GM18520 (cell line): ENCODE measurements at regions not wholly inside any gene's neighbourhood (a gene's known extent, or its start where the extent isn't known, plus 50 kb on each side); places are given as distances from the start of the nearest gene placed in this dataset.
"Not testable (repeated sequence)": the region's sequence is repeated elsewhere in the genome, so short reads cannot be mapped to it uniquely, and the experiment has no call there.

Source experiments
- ATAC-seq: cut with Tn5 transposase; IDR thresholded peaks from one replicate; pipeline ENCODE4 v1.9.1; 2021; ENCODE audit not compliant: unreplicated experiment

GRCh38 chr3:39651993-39652739, 157.2 kb upstream of the MYRIP start:
- ATAC-seq: no peak

GRCh38 chr3:39655718-39656117, 153.7 kb upstream of the MYRIP start:
- ATAC-seq: not testable (repeated sequence)

GRCh38 chr3:39657075-39657474, 152.3 kb upstream of the MYRIP start:
- no peak for ATAC-seq

- no peak for ATAC-seq
These were observed 151.6 kb upstream of the MYRIP start for GRCh38 chr3:39657775-39658174.

- ATAC-seq: no peak
These were observed 144.5 kb upstream of the MYRIP start for GRCh38 chr3:39664931-39665330.

- no peak for ATAC-seq
These were observed 144.0 kb upstream of the MYRIP start for GRCh38 chr3:39665441-39665840.

- ATAC-seq: no peak
These were observed 141.0 kb upstream of the MYRIP start for GRCh38 chr3:39668420-39668819.

GRCh38 chr3:39671116-39671515, 138.3 kb upstream of the MYRIP start:
- ATAC-seq: no peak

GRCh38 chr3:39671600-39671999, 137.8 kb upstream of the MYRIP start:
- no peak for ATAC-seq

GRCh38 chr3:39705351-39705900, 104.0 kb upstream of the MYRIP start:
- ATAC-seq: no peak

GRCh38 chr3:39707314-39707909, 102.0 kb upstream of the MYRIP start:
- ATAC-seq: no peak

GRCh38 chr3:39712413-39713048, 96.9 kb upstream of the MYRIP start:
- no peak for ATAC-seq

GRCh38 chr3:39713341-39713740, 96.1 kb upstream of the MYRIP start:
- not testable (repeated sequence) for ATAC-seq

- no peak for ATAC-seq
These were observed 92.6 kb upstream of the MYRIP start for GRCh38 chr3:39716849-39717248.

GRCh38 chr3:39718674-39719595, 90.5 kb upstream of the MYRIP start:
- ATAC-seq: no peak

- no peak for ATAC-seq
These were observed 88.3 kb upstream of the MYRIP start for GRCh38 chr3:39721076-39721475.

GRCh38 chr3:39724233-39724846, 85.1 kb upstream of the MYRIP start:
- no peak for ATAC-seq

GRCh38 chr3:39725321-39725720, 84.1 kb upstream of the MYRIP start:
- ATAC-seq: no peak

- no peak for ATAC-seq
These were observed 82.0 kb upstream of the MYRIP start for GRCh38 chr3:39727415-39727814.

GRCh38 chr3:39733804-39734203, 75.6 kb upstream of the MYRIP start:
- no peak for ATAC-seq
